Hepatocyte (in vitro differentiated cells): ENCODE measurements at regions not wholly inside any gene's neighbourhood (a gene's known extent, or its start where the extent isn't known, plus 50 kb on each side); places are given as distances from the start of the nearest gene placed in this dataset.

Experiments
- DNase-seq: peaks from one replicate; pipeline ENCODE4 v3.0.0-alpha.2; 2016; ENCODE audit warnings: low spot score
- H2AFZ ChIP-seq: fragments of 200-600 bp; sonication (generic); 2 replicates; pipeline ENCODE4 v1.6.0; 2016; ENCODE audit warnings: antibody characterized with exemption, mild to moderate bottlenecking
- H3K27ac ChIP-seq: fragments of 200-600 bp; sonication (generic); 2 replicates; pipeline ENCODE4 v1.5.1; 2016; ENCODE audit warnings: mild to moderate bottlenecking
- H3K27me3 ChIP-seq: fragments of 200-600 bp; sonication (generic); 2 replicates; pipeline ENCODE4 v1.6.1; 2016
- H3K36me3 ChIP-seq: fragments of 200-600 bp; sonication (generic); replicated peaks from 2 replicates; pipeline ENCODE4 v1.5.1; 2016; ENCODE audit warnings: low read depth; ENCODE audit not compliant: insufficient read depth
- H3K4me1 ChIP-seq: fragments of 200-600 bp; sonication (generic); 2 replicates; pipeline ENCODE4 v1.5.1; 2016; ENCODE audit warnings: mild to moderate bottlenecking, moderate library complexity; ENCODE audit not compliant: insufficient read depth
- H3K4me2 ChIP-seq: fragments of 200-600 bp; sonication (generic); 2 replicates; pipeline ENCODE4 v1.6.0; 2016
- H3K4me3 ChIP-seq: fragments of 200-600 bp; sonication (generic); 2 replicates; pipeline ENCODE4 v1.5.1; 2016; ENCODE audit warnings: mild to moderate bottlenecking
- H3K79me2 ChIP-seq: fragments of 200-600 bp; sonication (generic); 2 replicates; pipeline ENCODE4 v1.6.0; 2017; ENCODE audit warnings: mild to moderate bottlenecking
- H3K9me2 ChIP-seq: fragments of 200-600 bp; sonication (generic); replicated peaks from 2 replicates; pipeline ENCODE4 v1.6.0; 2017; ENCODE audit warnings: mild to moderate bottlenecking; ENCODE audit not compliant: insufficient read depth
- H3K9me3 ChIP-seq: fragments of 200-600 bp; sonication (generic); 2 replicates; pipeline ENCODE4 v1.5.1; 2016; ENCODE audit warnings: low read depth, mild to moderate bottlenecking
- H4K20me1 ChIP-seq: fragments of 200-600 bp; sonication (generic); 2 replicates; pipeline ENCODE4 v1.6.0; 2016; ENCODE audit warnings: mild to moderate bottlenecking; ENCODE audit not compliant: insufficient read depth, poor library complexity, severe bottlenecking
- EZH2 ChIP-seq: fragments of 200-600 bp; sonication (generic); IDR thresholded peaks from 2 replicates; pipeline ENCODE4 v1.6.1; 2016; ENCODE audit warnings: antibody characterized with exemption, mild to moderate bottlenecking, borderline replicate concordance
- EZH2phosphoT487 ChIP-seq: fragments of 200-600 bp; sonication (generic); IDR thresholded peaks from one replicate; pipeline ENCODE4 v1.6.1; 2018; ENCODE audit warnings: antibody characterized with exemption, mild to moderate bottlenecking, low read depth, moderate library complexity; ENCODE audit not compliant: unreplicated experiment, severe bottlenecking
- WGBS: methylation state at CpG from one replicate; pipeline ENCODE4 v1.1.6; 2016; ENCODE audit warnings: low lambda C conversion rate; ENCODE audit errors: missing lambda C conversion rate; 5-methylcytosine and 5-hydroxymethylcytosine counted together
- TF ChIP-seq, protein P1 (sequence below): fragments of 200-600 bp; sonication (generic); IDR thresholded peaks from 2 replicates; pipeline ENCODE4 v1.5.1; 2016; ENCODE audit warnings: antibody characterized with exemption, mild to moderate bottlenecking; ENCODE audit not compliant: poor library complexity

DNA sequence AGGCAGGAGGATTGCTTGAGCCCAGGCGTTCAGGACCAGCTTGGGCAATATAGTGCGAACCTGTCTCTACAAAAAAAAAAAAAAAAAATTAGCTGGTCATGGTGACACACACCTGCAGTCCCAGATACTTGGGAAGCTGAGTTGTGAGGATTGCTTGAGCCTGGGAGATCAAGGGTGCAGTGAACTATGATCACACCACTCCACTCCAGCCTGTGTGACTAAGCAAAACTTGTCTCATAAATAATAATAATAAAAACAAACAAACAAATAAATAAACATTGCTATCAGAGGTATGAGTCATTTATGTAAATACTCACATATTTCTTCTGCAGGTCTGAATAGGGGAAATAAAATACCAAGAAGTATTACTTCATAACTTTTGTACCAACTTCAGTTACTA is 1372.7 kb upstream of the AGA start:
- Histone ChIP-seq H3K36me3 (no peaks in the 10 kb centered on the region), H2AFZ (no peak overlapping the region), H3K9me2 (no peaks in the 10 kb centered on the region), H4K20me1 (no peaks in the 10 kb centered on the region), H3K27ac (no peak overlapping the region), H3K4me1 (no peaks in the 10 kb centered on the region), H3K9me3 (no peaks in the 10 kb centered on the region), H3K4me3 (no peak overlapping the region), H3K27me3 (no peaks in the 10 kb centered on the region), H3K4me2 (no peak overlapping the region), H3K79me2 (no peaks in the 10 kb centered on the region)
- DNase-seq: no peak
- WGBS: 93% methylated on average over 2 of the region's 2 CpGs
- TF ChIP-seq, protein P1, sequence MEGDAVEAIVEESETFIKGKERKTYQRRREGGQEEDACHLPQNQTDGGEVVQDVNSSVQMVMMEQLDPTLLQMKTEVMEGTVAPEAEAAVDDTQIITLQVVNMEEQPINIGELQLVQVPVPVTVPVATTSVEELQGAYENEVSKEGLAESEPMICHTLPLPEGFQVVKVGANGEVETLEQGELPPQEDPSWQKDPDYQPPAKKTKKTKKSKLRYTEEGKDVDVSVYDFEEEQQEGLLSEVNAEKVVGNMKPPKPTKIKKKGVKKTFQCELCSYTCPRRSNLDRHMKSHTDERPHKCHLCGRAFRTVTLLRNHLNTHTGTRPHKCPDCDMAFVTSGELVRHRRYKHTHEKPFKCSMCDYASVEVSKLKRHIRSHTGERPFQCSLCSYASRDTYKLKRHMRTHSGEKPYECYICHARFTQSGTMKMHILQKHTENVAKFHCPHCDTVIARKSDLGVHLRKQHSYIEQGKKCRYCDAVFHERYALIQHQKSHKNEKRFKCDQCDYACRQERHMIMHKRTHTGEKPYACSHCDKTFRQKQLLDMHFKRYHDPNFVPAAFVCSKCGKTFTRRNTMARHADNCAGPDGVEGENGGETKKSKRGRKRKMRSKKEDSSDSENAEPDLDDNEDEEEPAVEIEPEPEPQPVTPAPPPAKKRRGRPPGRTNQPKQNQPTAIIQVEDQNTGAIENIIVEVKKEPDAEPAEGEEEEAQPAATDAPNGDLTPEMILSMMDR: no peak
- TF ChIP-seq EZH2 (no peak), EZH2phosphoT487 (no peak)

DNA sequence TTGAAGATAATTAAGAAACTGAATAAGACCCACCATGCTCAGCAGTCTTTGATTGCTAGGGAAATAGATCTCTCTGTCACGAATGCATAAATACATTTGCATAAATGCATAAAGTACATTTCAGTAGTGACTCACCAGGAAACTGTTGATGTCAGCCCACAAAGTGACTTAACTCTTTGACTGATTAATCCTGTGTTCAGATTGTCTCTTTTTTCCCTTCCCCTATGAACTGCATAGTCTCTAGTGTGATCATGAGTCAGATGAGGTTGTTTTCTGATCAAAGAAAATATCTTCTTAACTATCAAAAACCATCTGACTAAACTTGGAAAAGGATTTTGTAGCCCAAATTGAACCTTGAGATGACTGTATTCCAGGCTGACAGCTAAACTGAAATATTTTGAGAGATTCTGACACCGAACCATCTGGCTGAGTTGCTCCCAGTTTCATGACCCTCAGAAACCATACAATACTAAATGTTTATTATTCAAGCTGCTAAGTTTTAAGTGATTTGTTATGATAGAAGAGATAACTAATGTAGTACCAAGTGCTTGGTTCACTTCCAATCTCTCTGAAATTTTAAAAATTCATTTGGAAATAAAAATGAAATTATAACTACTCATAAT is 1381.5 kb upstream of the AGA start:
- no peaks in the 10 kb centered on the region for H3K27me3 ChIP-seq
- no peaks in the 10 kb centered on the region for H4K20me1 ChIP-seq
- no peak overlapping the region for H2AFZ ChIP-seq
- no peaks in the 10 kb centered on the region for H3K9me3 ChIP-seq
- no peak for DNase-seq
- H3K27ac ChIP-seq: no peak overlapping the region
- H3K79me2 ChIP-seq: no peaks in the 10 kb centered on the region
- H3K4me2 ChIP-seq: no peak overlapping the region
- TF ChIP-seq EZH2: no peak
- TF ChIP-seq, protein P1: no peak
- no peak for TF ChIP-seq EZH2phosphoT487
- no peaks in the 10 kb centered on the region for H3K9me2 ChIP-seq
- no peaks in the 10 kb centered on the region for H3K4me1 ChIP-seq
- 77% methylated on average over 2 of the region's 2 CpGs for WGBS
- no peak overlapping the region for H3K4me3 ChIP-seq
- no peaks in the 10 kb centered on the region for H3K36me3 ChIP-seq

DNA sequence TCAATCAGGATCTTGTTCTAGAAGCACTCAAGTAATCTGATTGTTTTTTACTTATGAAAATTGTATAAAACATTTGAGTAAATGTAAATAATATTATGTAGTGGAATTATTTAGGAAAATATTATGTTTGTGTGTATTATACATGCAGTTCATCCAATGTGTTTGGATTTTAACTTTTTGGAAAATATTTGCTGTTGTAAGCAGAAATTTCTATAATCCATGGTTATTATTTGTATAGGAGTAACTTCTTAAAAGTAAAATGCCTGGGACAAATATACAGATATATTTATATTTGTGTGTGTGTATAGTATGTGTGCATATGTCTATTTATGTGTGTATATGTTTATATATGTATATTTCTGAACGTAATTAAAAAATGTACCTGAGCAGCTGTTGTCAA is 1394.6 kb upstream of the AGA start:
- no peaks in the 10 kb centered on the region for H3K79me2 ChIP-seq
- WGBS: 81% methylated on average over 1 of the region's 1 CpG
- H4K20me1 ChIP-seq: no peaks in the 10 kb centered on the region
- H3K36me3 ChIP-seq: no peaks in the 10 kb centered on the region
- no peak overlapping the region for H3K4me2 ChIP-seq
- H3K27me3 ChIP-seq: no peaks in the 10 kb centered on the region
- TF ChIP-seq EZH2 (no peak), EZH2phosphoT487 (no peak)
- TF ChIP-seq, protein P1: no peak
- H3K4me3 ChIP-seq: no peak overlapping the region
- no peaks in the 10 kb centered on the region for H3K9me2 ChIP-seq
- no peak overlapping the region for H2AFZ ChIP-seq
- H3K27ac ChIP-seq: no peak overlapping the region
- H3K4me1 ChIP-seq: no peaks in the 10 kb centered on the region
- DNase-seq: no peak
- no peaks in the 10 kb centered on the region for H3K9me3 ChIP-seq
